HCT116 (cell line): ENCODE measurements at regions not wholly inside any gene's neighbourhood (a gene's known extent, or its start where the extent isn't known, plus 50 kb on each side); places are given as distances from the start of the nearest gene placed in this dataset.

Source experiments
- ATAC-seq: fragments of 200-7000 bp; cut with Tn5 transposase; 2 replicates; pipeline ENCODE4 v1.9.1; 2020; ENCODE audit warnings: mild to moderate bottlenecking, moderate library complexity
- BruUV-seq: library from RNA; stranded (reverse); fragments of 400-500 nt; replicated peaks from 2 replicates; lab custom pipeline; 2021; lab: Mats Ljungman, UMichigan
- CTCF ChIA-PET: fragments of 300-600 bp; sonication (Branson Sonifier 250); formaldehyde crosslinking; loops from one replicate; lab custom pipeline; 2021; ENCODE audit warnings: antibody characterized with exemption; lab: Charles Lee
- POLR2A ChIA-PET: fragments of 300-600, 350-600 bp; sonication (Branson Sonifier 250); formaldehyde crosslinking; loops from one replicate; lab custom pipeline; 2021; ENCODE audit warnings: antibody characterized with exemption; lab: Charles Lee
- RAD21 ChIA-PET, 2 experiments: fragments of 300-600 bp; sonication (Branson Sonifier 250); formaldehyde crosslinking; loops; one replicate each; lab custom pipeline; 2023; ENCODE audit warnings: low total read pairs in 2 of 2; ENCODE audit not compliant: uncharacterized antibody in 2 of 2, unreplicated experiment in 2 of 2, low non-redundant PET in 1 of 2; lab: Charles Lee
- DNase-seq: peaks from one replicate; pipeline ENCODE4 v3.0.0-alpha.2; 2010; ENCODE audit warnings: low read depth, low spot score
- H2AFZ ChIP-seq: fragments of 200-600 bp; shearing (Covaris generic), sonication (generic); 2 replicates; pipeline ENCODE4 v1.6.1; 2017; ENCODE audit warnings: low read depth, mixed run types, mixed read lengths, antibody characterized with exemption, low read length; ENCODE audit not compliant: poor library complexity, severe bottlenecking
- H3K27ac ChIP-seq: 2 replicates; pipeline ENCODE4 v1.5.1; 2012; ENCODE audit warnings: low read depth, low read length
- H3K27me3 ChIP-seq: fragments of 200-600 bp; sonication (generic); 2 replicates; pipeline ENCODE4 v1.6.1; 2016; ENCODE audit warnings: mixed run types, low read length, mixed read lengths; ENCODE audit not compliant: insufficient read depth
- H3K36me3 ChIP-seq, 2 experiments: fragments of 200-500 bp in 1 of 2; fragments of 200-600 bp in 1 of 2; sonication (Bioruptor generic) in 1 of 2; sonication (generic) in 1 of 2; 2 replicates each; pipeline versions ENCODE4 v1.5.1 to v1.6.1; 2014 to 2016; ENCODE audit warnings: low read length in 2 of 2, inconsistent platforms in 1 of 2, mixed read lengths in 1 of 2, mixed run types in 1 of 2; ENCODE audit not compliant: insufficient read depth in 2 of 2, control insufficient read depth in 1 of 2
- H3K4me1 ChIP-seq, 2 experiments: fragments of 200-600 bp in 1 of 2; sonication (generic) in 1 of 2; 2 replicates each; pipeline versions ENCODE4 v1.5.1 to v1.6.1; 2012 to 2017; ENCODE audit warnings: low read length in 2 of 2, inconsistent platforms in 1 of 2, mild to moderate bottlenecking in 1 of 2, mixed read lengths in 1 of 2, mixed run types in 1 of 2, moderate library complexity in 1 of 2; ENCODE audit not compliant: insufficient read depth in 2 of 2, control insufficient read depth in 1 of 2
- H3K4me2 ChIP-seq: fragments of 200-600 bp; sonication (generic); 2 replicates; pipeline ENCODE4 v1.6.1; 2017; ENCODE audit warnings: mixed run types, low read length, mixed read lengths
- H3K4me3 ChIP-seq, 2 experiments: fragments of 200-600 bp in 1 of 2; sonication (generic) in 1 of 2; replicated peaks in 1 of 2; 2 replicates each; pipeline ENCODE4 v1.5.1; 2011 to 2016; ENCODE audit warnings: low read length in 2 of 2, control low read depth in 1 of 2, low read depth in 1 of 2, mild to moderate bottlenecking in 1 of 2, mixed read lengths in 1 of 2, mixed run types in 1 of 2
- H3K79me2 ChIP-seq: fragments of 200-600 bp; sonication (generic); 2 replicates; pipeline ENCODE4 v1.6.1; 2017; ENCODE audit warnings: mild to moderate bottlenecking, mixed run types, low read length, moderate library complexity, mixed read lengths; ENCODE audit not compliant: insufficient read depth
- H3K9ac ChIP-seq: fragments of 200-600 bp; sonication (generic); 2 replicates; pipeline ENCODE4 v1.6.1; 2016; ENCODE audit warnings: low read length, mixed read lengths
- H3K9me2 ChIP-seq: fragments of 200-600 bp; sonication (generic), shearing (Covaris generic); 2 replicates; pipeline ENCODE4 v1.6.1; 2017; ENCODE audit warnings: mixed run types, mild to moderate bottlenecking, moderate library complexity; ENCODE audit not compliant: insufficient read depth
- H3K9me3 ChIP-seq, 2 experiments: fragments of 200-500 bp in 1 of 2; fragments of 200-600 bp in 1 of 2; sonication (Bioruptor generic) in 1 of 2; sonication (generic) in 1 of 2; 2 replicates each; pipeline ENCODE4 v1.6.1; 2014 to 2017; ENCODE audit warnings: low read length in 2 of 2, mixed read lengths in 2 of 2, inconsistent platforms in 1 of 2, low read depth in 1 of 2, mild to moderate bottlenecking in 1 of 2, mixed run types in 1 of 2, moderate library complexity in 1 of 2; ENCODE audit not compliant: control insufficient read depth in 1 of 2, insufficient read depth in 1 of 2
- H4K20me1 ChIP-seq: fragments of 200-600 bp; sonication (generic), shearing (Covaris generic); 2 replicates; pipeline ENCODE4 v1.6.1; 2017; ENCODE audit warnings: mixed run types, mild to moderate bottlenecking, moderate library complexity; ENCODE audit not compliant: insufficient read depth
- ATF3 ChIP-seq: IDR thresholded peaks from 2 replicates; pipeline ENCODE4 v1.6.1; 2012
- CEBPB ChIP-seq: IDR thresholded peaks from 2 replicates; pipeline ENCODE4 v1.6.1; 2012; ENCODE audit warnings: low read depth
- EGR1 ChIP-seq: IDR thresholded peaks from 2 replicates; pipeline ENCODE4 v1.6.1; 2012; ENCODE audit warnings: low read depth
- ELF1 ChIP-seq: IDR thresholded peaks from 2 replicates; pipeline ENCODE4 v1.6.1; 2012; ENCODE audit warnings: low read depth, borderline replicate concordance
- EZH2 ChIP-seq: fragments of 200-600 bp; sonication (generic); IDR thresholded peaks from 2 replicates; pipeline ENCODE4 v1.6.1; 2017; ENCODE audit warnings: antibody characterized with exemption, mixed run types
- FOSL1 ChIP-seq: IDR thresholded peaks from 2 replicates; pipeline ENCODE4 v1.6.1; 2012; ENCODE audit warnings: low read depth
- JUND ChIP-seq: IDR thresholded peaks from 2 replicates; pipeline ENCODE4 v1.6.1; 2012
- MAX ChIP-seq: IDR thresholded peaks from 2 replicates; pipeline ENCODE4 v1.6.1; 2012
- POLR2A ChIP-seq: IDR thresholded peaks from 2 replicates; pipeline ENCODE4 v1.7.0; 2011; ENCODE audit warnings: borderline replicate concordance; ENCODE audit not compliant: insufficient read depth, insufficient read length; ENCODE audit errors: extremely low read depth
- POLR2AphosphoS5 ChIP-seq: IDR thresholded peaks from 2 replicates; pipeline ENCODE4 v1.6.1; 2011; ENCODE audit warnings: mild to moderate bottlenecking, low read depth, low read length, moderate library complexity
- RAD21 ChIP-seq: IDR thresholded peaks from 2 replicates; pipeline ENCODE4 v1.6.1; 2012; ENCODE audit warnings: low read depth, mild to moderate bottlenecking
- SIN3A ChIP-seq: IDR thresholded peaks from 2 replicates; pipeline ENCODE4 v1.6.1; 2012; ENCODE audit warnings: low read depth
- SP1 ChIP-seq: IDR thresholded peaks from 2 replicates; pipeline ENCODE4 v1.6.1; 2012; ENCODE audit warnings: low read depth
- SRF ChIP-seq: IDR thresholded peaks from 2 replicates; pipeline ENCODE4 v1.6.1; 2012; ENCODE audit warnings: low read depth
- TCF7L2 ChIP-seq: IDR thresholded peaks from 2 replicates; pipeline ENCODE4 v1.7.0; 2011; ENCODE audit warnings: borderline replicate concordance, inconsistent platforms; ENCODE audit not compliant: insufficient read depth, insufficient read length; ENCODE audit errors: extremely low read depth
- ZFX ChIP-seq: fragments of 450-650 bp; IDR thresholded peaks from 2 replicates; pipeline ENCODE4 v1.6.1; 2017
- ZNF274 ChIP-seq: fragments of 200-500 bp; sonication (Bioruptor generic); IDR thresholded peaks from 2 replicates; pipeline ENCODE4 v1.6.1; 2014; ENCODE audit warnings: mild to moderate bottlenecking, low read depth, low read length, inconsistent platforms
- intact Hi-C: fragments of 100-400 bp; cut with micrococcal nuclease; formaldehyde crosslinking; loops from 2 replicates; pipeline ENCODE4 v1.10.0; 2022
- TF ChIP-seq, protein P1 (sequence below), 3 experiments: fragments of 200-600 bp in 1 of 3; sonication (generic) in 1 of 3; IDR thresholded peaks in 2 of 3; conservative IDR thresholded peaks in 1 of 3; 2 replicates each; pipeline ENCODE4 v1.5.1; 2012 to 2017; ENCODE audit warnings: low read depth in 2 of 3, low read length in 2 of 3, antibody characterized with exemption in 1 of 3, borderline replicate concordance in 1 of 3, control low read depth in 1 of 3, mild to moderate bottlenecking in 1 of 3, mixed read lengths in 1 of 3, mixed run types in 1 of 3, moderate library complexity in 1 of 3; ENCODE audit not compliant: insufficient read depth in 1 of 3
- TF ChIP-seq, protein P2 (sequence below): IDR thresholded peaks from 2 replicates; pipeline ENCODE4 v1.6.1; 2012; ENCODE audit warnings: low read depth

DNA sequence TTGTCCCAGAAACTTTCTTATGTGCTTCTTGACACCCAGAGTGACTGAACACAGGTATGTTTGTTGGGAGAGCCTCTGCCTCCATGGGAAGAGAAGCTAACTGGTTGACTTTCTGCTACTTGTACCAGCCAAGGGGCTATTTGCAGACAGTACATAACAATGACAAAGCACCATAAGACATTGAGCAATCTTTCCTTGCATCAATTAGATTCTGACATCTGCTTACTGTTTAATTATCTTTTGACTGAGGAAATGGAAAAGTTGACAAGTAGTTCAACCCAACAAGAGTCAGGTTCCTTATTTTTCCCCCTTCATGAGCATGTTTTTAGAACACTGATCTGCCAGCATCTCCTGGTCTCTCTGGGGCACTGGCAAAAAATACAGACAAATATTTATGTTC lies 157.7 kb downstream of the RPLP1 start:
- Histone ChIP-seq H3K4me1 (no peaks in the 10 kb centered on the region), H3K27me3 (peaks cover 8% of the 10 kb centered on the region; the same call in 1 of the 2 replicates), H3K79me2 (no peaks in the 10 kb centered on the region), H3K4me3 (no peak overlapping the region), H3K9me2 (no peaks in the 10 kb centered on the region), H3K27ac (no peak overlapping the region), H3K9me3 (no peaks in the 10 kb centered on the region), H2AFZ (no peak overlapping the region), H3K36me3 (no peaks in the 10 kb centered on the region), H3K4me2 (no peak overlapping the region), H3K9ac (no peak overlapping the region)
- BruUV-seq, result no TSS peak
- ATAC-seq (no peak), DNase-seq (no peak)
- intact Hi-C loops, result no loop called here
- ChIA-PET POLR2A (no interaction called here), CTCF (no interaction called here), RAD21 (no interaction called here)
- no peak for TF ChIP-seq POLR2AphosphoS5
- TF ChIP-seq EGR1, result no peak
- TF ChIP-seq ATF3, result no peak
- no peak for TF ChIP-seq ZFX
- TF ChIP-seq EZH2, result no peak
- no peak for TF ChIP-seq ELF1
- TF ChIP-seq SP1, result no peak
- TF ChIP-seq, protein P1, sequence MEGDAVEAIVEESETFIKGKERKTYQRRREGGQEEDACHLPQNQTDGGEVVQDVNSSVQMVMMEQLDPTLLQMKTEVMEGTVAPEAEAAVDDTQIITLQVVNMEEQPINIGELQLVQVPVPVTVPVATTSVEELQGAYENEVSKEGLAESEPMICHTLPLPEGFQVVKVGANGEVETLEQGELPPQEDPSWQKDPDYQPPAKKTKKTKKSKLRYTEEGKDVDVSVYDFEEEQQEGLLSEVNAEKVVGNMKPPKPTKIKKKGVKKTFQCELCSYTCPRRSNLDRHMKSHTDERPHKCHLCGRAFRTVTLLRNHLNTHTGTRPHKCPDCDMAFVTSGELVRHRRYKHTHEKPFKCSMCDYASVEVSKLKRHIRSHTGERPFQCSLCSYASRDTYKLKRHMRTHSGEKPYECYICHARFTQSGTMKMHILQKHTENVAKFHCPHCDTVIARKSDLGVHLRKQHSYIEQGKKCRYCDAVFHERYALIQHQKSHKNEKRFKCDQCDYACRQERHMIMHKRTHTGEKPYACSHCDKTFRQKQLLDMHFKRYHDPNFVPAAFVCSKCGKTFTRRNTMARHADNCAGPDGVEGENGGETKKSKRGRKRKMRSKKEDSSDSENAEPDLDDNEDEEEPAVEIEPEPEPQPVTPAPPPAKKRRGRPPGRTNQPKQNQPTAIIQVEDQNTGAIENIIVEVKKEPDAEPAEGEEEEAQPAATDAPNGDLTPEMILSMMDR (IDR thresholded peaks at IDR 0.05 in 2 of 3, conservative IDR thresholded peaks at IDR 0.05 in 1 of 3; ENCODE audit: borderline replicate concordance in 1 of 3, insufficient read depth in 1 of 3, low read depth in 2 of 3, low read length in 2 of 3), result no peak
- TF ChIP-seq SRF, result no peak
- TF ChIP-seq ZNF274, result no peak
- TF ChIP-seq MAX, result no peak
- no peak for TF ChIP-seq SIN3A
- TF ChIP-seq TCF7L2, result no peak
- no peak for TF ChIP-seq POLR2A
- TF ChIP-seq, protein P2, sequence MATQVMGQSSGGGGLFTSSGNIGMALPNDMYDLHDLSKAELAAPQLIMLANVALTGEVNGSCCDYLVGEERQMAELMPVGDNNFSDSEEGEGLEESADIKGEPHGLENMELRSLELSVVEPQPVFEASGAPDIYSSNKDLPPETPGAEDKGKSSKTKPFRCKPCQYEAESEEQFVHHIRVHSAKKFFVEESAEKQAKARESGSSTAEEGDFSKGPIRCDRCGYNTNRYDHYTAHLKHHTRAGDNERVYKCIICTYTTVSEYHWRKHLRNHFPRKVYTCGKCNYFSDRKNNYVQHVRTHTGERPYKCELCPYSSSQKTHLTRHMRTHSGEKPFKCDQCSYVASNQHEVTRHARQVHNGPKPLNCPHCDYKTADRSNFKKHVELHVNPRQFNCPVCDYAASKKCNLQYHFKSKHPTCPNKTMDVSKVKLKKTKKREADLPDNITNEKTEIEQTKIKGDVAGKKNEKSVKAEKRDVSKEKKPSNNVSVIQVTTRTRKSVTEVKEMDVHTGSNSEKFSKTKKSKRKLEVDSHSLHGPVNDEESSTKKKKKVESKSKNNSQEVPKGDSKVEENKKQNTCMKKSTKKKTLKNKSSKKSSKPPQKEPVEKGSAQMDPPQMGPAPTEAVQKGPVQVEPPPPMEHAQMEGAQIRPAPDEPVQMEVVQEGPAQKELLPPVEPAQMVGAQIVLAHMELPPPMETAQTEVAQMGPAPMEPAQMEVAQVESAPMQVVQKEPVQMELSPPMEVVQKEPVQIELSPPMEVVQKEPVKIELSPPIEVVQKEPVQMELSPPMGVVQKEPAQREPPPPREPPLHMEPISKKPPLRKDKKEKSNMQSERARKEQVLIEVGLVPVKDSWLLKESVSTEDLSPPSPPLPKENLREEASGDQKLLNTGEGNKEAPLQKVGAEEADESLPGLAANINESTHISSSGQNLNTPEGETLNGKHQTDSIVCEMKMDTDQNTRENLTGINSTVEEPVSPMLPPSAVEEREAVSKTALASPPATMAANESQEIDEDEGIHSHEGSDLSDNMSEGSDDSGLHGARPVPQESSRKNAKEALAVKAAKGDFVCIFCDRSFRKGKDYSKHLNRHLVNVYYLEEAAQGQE, result no peak
- TF ChIP-seq CEBPB, result no peak
- no peak for TF ChIP-seq RAD21
- no peak for TF ChIP-seq FOSL1
- no peak for TF ChIP-seq JUND
- TF ChIP-seq, all 23 proteins: peak for 0
- H4K20me1 ChIP-seq, result no peaks in the 10 kb centered on the region
